K562 (cell line): ENCODE measurements at regions not wholly inside any gene's neighbourhood (a gene's known extent, or its start where the extent isn't known, plus 50 kb on each side); places are given as distances from the start of the nearest gene placed in this dataset.

ENCODE experiments used
- CC2D1A ChIP-seq: fragments of 450-650 bp; IDR thresholded peaks from 2 replicates; pipeline ENCODE4 v1.6.1; 2017; ENCODE audit warnings: mild to moderate bottlenecking
- ELF1 ChIP-seq: fragments of 200-800 bp; sonication (Bioruptor generic); IDR thresholded peaks from 2 replicates; pipeline ENCODE4 v1.6.1; 2016; ENCODE audit warnings: missing genetic modification characterization, missing compliant biosample characterization
- ETS2 ChIP-seq: IDR thresholded peaks from 2 replicates; pipeline ENCODE4 v1.6.1; 2016; ENCODE audit warnings: borderline replicate concordance, missing genetic modification characterization, mild to moderate bottlenecking, moderate library complexity, missing compliant biosample characterization; ENCODE audit not compliant: poor library complexity, severe bottlenecking
- NFE2L1 ChIP-seq: fragments of 450-650 bp; IDR thresholded peaks from 2 replicates; pipeline ENCODE4 v1.6.1; 2016; ENCODE audit warnings: missing genetic modification characterization, low read depth, mild to moderate bottlenecking, missing compliant biosample characterization, moderate library complexity, borderline replicate concordance
- NONO ChIP-seq, 2 experiments: fragments of 200-400 bp in 1 of 2; fragments of 450-650 bp in 1 of 2; formaldehyde crosslinking in 1 of 2; IDR thresholded peaks; 2 replicates each; pipeline ENCODE4 v1.6.1; 2017; ENCODE audit warnings: low read depth in 2 of 2, mild to moderate bottlenecking in 2 of 2, moderate library complexity in 2 of 2, low read length in 1 of 2
- RFX1 ChIP-seq: fragments of 450-650 bp; IDR thresholded peaks from 2 replicates; pipeline ENCODE4 v1.6.1; 2016; ENCODE audit warnings: mild to moderate bottlenecking, moderate library complexity
- RREB1 ChIP-seq: fragments of 250-450 bp; sonication (Bioruptor Pico); IDR thresholded peaks from 2 replicates; pipeline ENCODE4 v1.4.0; 2020
- SRSF7 ChIP-seq: fragments of 200-400 bp; formaldehyde crosslinking; optimal IDR thresholded peaks from 2 replicates; pipeline ENCODE3; 2017; ENCODE audit warnings: mild to moderate bottlenecking, low read depth, low read length
- ZFPM2 ChIP-seq: fragments of 250-450 bp; sonication (Bioruptor Pico); IDR thresholded peaks from 2 replicates; pipeline ENCODE4 v1.5.1; 2022; ENCODE audit warnings: mild to moderate bottlenecking
- ZNF121 ChIP-seq: sonication (generic); formaldehyde crosslinking; conservative IDR thresholded peaks from 2 replicates; pipeline ENCODE4 v1.8.0; 2022; ENCODE audit warnings: missing genetic modification reagents
- ZNF316 ChIP-seq: fragments of 450-650 bp; IDR thresholded peaks from 2 replicates; pipeline ENCODE4 v1.6.1; 2016

- no peak for TF ChIP-seq RREB1
- TF ChIP-seq ZNF121 (CRISPR knock-in tag) = no peak
- TF ChIP-seq ELF1 (tag) = no peak
- no peak for TF ChIP-seq CC2D1A
- TF ChIP-seq ETS2 (tag) = no peak
- no peak for TF ChIP-seq SRSF7
- no peak for TF ChIP-seq RFX1
- TF ChIP-seq ZFPM2 (CRISPR knock-in tag) = no peak
- TF ChIP-seq NFE2L1 = no peak
- TF ChIP-seq NONO (IDR thresholded peaks at IDR 0.05; ENCODE audit: low read depth in 2 of 2, low read length in 1 of 2) = no peak
- no peak for TF ChIP-seq ZNF316
These were observed 114.7 kb upstream of the ADAMTS9 start (continued) for GRCh38 chr3:64802460-64802859.
